OCI-LY3 (cell line): ENCODE measurements at regions not wholly inside any gene's neighbourhood (a gene's known extent, or its start where the extent isn't known, plus 50 kb on each side); places are given as distances from the start of the nearest gene placed in this dataset.
"Not testable (repeated sequence)": the region's sequence is repeated elsewhere in the genome, so short reads cannot be mapped to it uniquely, and the experiment has no call there.

ENCODE experiments used
- H2AFZ ChIP-seq: fragments of 200-600, 300-600 bp; shearing (Covaris generic); 2 replicates; pipeline ENCODE4 v1.6.0; 2014; ENCODE audit warnings: antibody characterized with exemption, low read depth, low read length
- H3K27ac ChIP-seq: fragments of 200-600, 300-600 bp; sonication (generic); 2 replicates; pipeline ENCODE4 v1.5.1; 2014; ENCODE audit warnings: mild to moderate bottlenecking, low read length, moderate library complexity, mixed read lengths
- H3K27me3 ChIP-seq: fragments of 200-600, 300-600 bp; sonication (generic); 2 replicates; pipeline ENCODE4 v1.6.1; 2014; ENCODE audit warnings: low read depth, low read length, mixed read lengths
- H3K36me3 ChIP-seq: fragments of 200-600, 300-600 bp; sonication (generic); replicated peaks from 2 replicates; pipeline ENCODE3; 2014; ENCODE audit warnings: low read depth, low read length, mixed read lengths
- H3K4me1 ChIP-seq: fragments of 300-600, 200-600 bp; sonication (generic); 2 replicates; pipeline ENCODE4 v1.6.1; 2014; ENCODE audit warnings: low read length, mixed read lengths
- H3K4me2 ChIP-seq: fragments of 200-600, 300-600 bp; sonication (generic); 2 replicates; pipeline ENCODE4 v1.6.1; 2014; ENCODE audit warnings: low read length, mixed read lengths
- H3K4me3 ChIP-seq: fragments of 300-600, 200-600 bp; sonication (generic); 2 replicates; pipeline ENCODE4 v1.5.1; 2014; ENCODE audit warnings: antibody characterized with exemption, mild to moderate bottlenecking, low read length, moderate library complexity
- H3K79me2 ChIP-seq: fragments of 300-600, 200-600 bp; shearing (Covaris generic); 2 replicates; pipeline ENCODE4 v1.6.1; 2014; ENCODE audit warnings: mild to moderate bottlenecking, low read length, mixed read lengths
- H3K9ac ChIP-seq: fragments of 300-600, 200-600 bp; shearing (Covaris generic); 2 replicates; pipeline ENCODE4 v1.6.0; 2014; ENCODE audit warnings: mild to moderate bottlenecking, low read length, moderate library complexity
- H3K9me3 ChIP-seq: fragments of 200-600, 300-600 bp; shearing (Covaris generic); 2 replicates; pipeline ENCODE4 v1.6.1; 2014; ENCODE audit warnings: low read length, mixed read lengths; ENCODE audit not compliant: insufficient read depth
- H4K20me1 ChIP-seq: fragments of 200-600, 300-600 bp; sonication (generic); 2 replicates; pipeline ENCODE4 v1.6.1; 2016; ENCODE audit warnings: low read length, mixed read lengths; ENCODE audit not compliant: insufficient read depth
- EZH2phosphoT487 ChIP-seq: fragments of 200-600 bp; shearing (Covaris generic); IDR thresholded peaks from 2 replicates; pipeline ENCODE4 v1.6.1; 2018; ENCODE audit warnings: antibody characterized with exemption, mixed run types, low read depth
- TF ChIP-seq, protein P1 (sequence below): fragments of 200-600, 300-600 bp; sonication (generic); IDR thresholded peaks from 2 replicates; pipeline ENCODE4 v1.5.1; 2014; ENCODE audit warnings: antibody characterized with exemption, low read length, low read depth

DNA sequence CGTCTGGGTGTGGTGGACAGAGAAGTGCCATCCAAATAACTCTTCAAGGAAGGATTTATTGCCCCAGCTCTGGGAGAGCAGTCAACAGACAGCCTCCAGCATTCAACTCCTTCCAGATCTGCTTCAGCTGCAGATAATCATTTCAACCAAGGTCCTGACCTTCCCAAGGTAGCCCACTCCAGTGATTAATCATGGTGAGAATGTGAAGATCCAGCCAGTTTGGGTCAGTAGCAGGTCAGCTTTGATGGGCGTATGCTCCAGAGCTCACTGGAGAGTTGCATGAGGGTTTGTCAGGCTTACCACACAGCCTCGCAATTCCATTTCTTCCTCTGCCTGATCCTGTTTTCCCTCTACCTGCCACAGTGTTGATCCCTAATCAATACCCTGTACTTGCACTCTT lies 214.5 kb upstream of the ZRANB2 start:
- no peaks in the 10 kb centered on the region for H3K9me3 ChIP-seq
- H4K20me1 ChIP-seq, result no peaks in the 10 kb centered on the region
- H3K27ac ChIP-seq, result no peak overlapping the region
- no peaks in the 10 kb centered on the region for H3K27me3 ChIP-seq
- no peaks in the 10 kb centered on the region for H3K4me1 ChIP-seq
- no peaks in the 10 kb centered on the region for H3K79me2 ChIP-seq
- H3K9ac ChIP-seq, result no peak overlapping the region
- no peak for TF ChIP-seq EZH2phosphoT487
- TF ChIP-seq, protein P1, sequence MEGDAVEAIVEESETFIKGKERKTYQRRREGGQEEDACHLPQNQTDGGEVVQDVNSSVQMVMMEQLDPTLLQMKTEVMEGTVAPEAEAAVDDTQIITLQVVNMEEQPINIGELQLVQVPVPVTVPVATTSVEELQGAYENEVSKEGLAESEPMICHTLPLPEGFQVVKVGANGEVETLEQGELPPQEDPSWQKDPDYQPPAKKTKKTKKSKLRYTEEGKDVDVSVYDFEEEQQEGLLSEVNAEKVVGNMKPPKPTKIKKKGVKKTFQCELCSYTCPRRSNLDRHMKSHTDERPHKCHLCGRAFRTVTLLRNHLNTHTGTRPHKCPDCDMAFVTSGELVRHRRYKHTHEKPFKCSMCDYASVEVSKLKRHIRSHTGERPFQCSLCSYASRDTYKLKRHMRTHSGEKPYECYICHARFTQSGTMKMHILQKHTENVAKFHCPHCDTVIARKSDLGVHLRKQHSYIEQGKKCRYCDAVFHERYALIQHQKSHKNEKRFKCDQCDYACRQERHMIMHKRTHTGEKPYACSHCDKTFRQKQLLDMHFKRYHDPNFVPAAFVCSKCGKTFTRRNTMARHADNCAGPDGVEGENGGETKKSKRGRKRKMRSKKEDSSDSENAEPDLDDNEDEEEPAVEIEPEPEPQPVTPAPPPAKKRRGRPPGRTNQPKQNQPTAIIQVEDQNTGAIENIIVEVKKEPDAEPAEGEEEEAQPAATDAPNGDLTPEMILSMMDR, result no peak
- no peak overlapping the region for H3K4me3 ChIP-seq
- no peak overlapping the region for H2AFZ ChIP-seq
- H3K36me3 ChIP-seq, result no peaks in the 10 kb centered on the region
- no peak overlapping the region for H3K4me2 ChIP-seq

DNA sequence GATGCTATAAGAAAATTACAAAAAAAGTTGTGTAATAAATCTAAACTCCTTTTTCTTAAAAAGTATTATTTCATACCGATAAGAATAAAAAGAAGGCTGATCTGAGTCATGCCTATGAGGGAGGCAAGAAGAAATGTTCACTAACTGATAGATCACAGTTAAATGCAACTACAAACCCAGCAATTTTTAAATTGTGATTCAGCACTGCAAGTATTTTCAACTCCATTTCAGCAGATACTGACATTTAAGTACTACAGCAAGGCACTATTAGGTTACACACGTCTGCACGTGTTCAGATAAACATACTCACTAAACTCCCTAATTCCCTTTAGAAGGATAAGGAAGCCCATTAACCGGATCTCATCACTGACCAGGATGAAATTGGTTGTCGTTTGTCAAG lies 213.3 kb upstream of the ZRANB2 start:
- no peak overlapping the region for H3K27ac ChIP-seq
- no peaks in the 10 kb centered on the region for H3K79me2 ChIP-seq
- H3K27me3 ChIP-seq, result no peaks in the 10 kb centered on the region
- H3K4me3 ChIP-seq, result no peak overlapping the region
- no peaks in the 10 kb centered on the region for H3K9me3 ChIP-seq
- H3K4me2 ChIP-seq, result no peak overlapping the region
- H3K4me1 ChIP-seq, result no peaks in the 10 kb centered on the region
- no peak overlapping the region for H3K9ac ChIP-seq
- H2AFZ ChIP-seq, result no peak overlapping the region
- no peaks in the 10 kb centered on the region for H4K20me1 ChIP-seq
- no peak for TF ChIP-seq EZH2phosphoT487
- TF ChIP-seq, protein P1, result no peak
- no peaks in the 10 kb centered on the region for H3K36me3 ChIP-seq

DNA sequence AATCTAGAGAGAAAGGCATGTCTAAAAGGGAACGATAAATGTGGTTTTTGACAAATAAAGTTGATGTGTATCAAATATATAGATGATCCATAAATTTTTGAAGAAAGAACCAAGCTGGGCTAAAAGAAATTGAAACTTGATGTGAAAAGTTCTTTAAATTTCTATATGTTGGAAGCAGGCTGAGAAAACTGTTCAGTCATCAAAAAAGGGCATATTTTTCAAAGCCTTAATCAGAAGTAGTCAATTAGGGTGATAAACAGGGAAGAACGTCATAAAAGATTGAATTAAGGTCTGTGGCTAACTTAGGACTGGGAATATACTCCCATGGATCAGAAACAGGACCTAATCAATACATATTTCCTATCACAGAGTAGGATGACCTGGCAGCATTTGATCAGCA lies 211.4 kb upstream of the ZRANB2 start:
- Histone ChIP-seq H3K79me2 (no peaks in the 10 kb centered on the region), H4K20me1 (no peaks in the 10 kb centered on the region)

DNA sequence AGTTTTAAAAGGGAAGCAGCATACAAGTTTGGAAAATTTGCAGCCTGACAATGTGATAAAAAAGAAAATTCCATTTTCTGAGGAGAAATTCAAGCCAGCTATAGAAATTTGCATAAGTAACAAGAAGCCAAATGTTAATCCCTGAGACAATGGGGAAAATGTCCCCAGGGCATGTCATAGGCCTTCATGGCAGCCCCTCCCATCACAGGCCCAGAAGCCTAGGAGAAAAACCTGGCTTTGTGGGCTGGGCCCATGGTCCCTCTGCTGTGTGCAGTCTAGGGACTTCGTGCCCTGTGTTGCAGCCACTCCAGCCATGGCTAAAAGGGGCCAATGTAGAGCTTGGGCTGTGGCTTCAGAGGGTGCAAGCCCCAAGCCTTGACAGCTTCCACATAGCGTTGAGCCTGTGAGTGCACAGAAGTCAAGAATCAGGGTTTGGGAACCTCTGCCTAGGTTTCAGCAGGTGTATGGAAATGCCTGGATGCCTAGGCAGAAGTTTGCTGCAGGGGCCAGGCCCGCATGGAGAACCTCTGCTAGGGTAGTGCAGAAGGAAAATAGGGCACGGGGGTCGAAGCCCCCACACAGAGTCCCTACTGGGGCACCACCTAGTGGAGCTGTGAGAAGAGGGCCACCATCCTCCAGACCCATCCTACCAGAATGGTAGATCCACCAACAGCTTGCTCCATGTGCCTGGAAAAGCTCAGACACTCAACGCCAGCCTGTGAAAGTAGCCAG lies 209.8 kb upstream of the ZRANB2 start:
- not testable (repeated sequence) for H3K27me3 ChIP-seq, H3K4me3 ChIP-seq, H3K36me3 ChIP-seq, H3K27ac ChIP-seq, H3K9ac ChIP-seq, H4K20me1 ChIP-seq, H2AFZ ChIP-seq, H3K4me1 ChIP-seq, H3K4me2 ChIP-seq, H3K9me3 ChIP-seq, H3K79me2 ChIP-seq

More for the DNA sequence above, 211.4 kb upstream of the ZRANB2 start:
- Histone ChIP-seq H3K27ac (no peak overlapping the region), H3K4me3 (no peak overlapping the region), H2AFZ (no peak overlapping the region), H3K27me3 (no peaks in the 10 kb centered on the region), H3K4me1 (no peaks in the 10 kb centered on the region), H3K36me3 (no peaks in the 10 kb centered on the region), H3K9ac (no peak overlapping the region), H3K4me2 (no peak overlapping the region), H3K9me3 (no peaks in the 10 kb centered on the region)
- TF ChIP-seq EZH2phosphoT487, result no peak
- TF ChIP-seq, protein P1, result no peak
